Neuron (in vitro differentiated cells): ENCODE measurements at regions not wholly inside any gene's neighbourhood (a gene's known extent, or its start where the extent isn't known, plus 50 kb on each side); places are given as distances from the start of the nearest gene placed in this dataset.

Source experiments
- H2AFZ ChIP-seq: one replicate; pipeline ENCODE4 v1.6.1; 2013; ENCODE audit warnings: low read depth, mild to moderate bottlenecking, inconsistent platforms, low read length, moderate library complexity
- H3K27me3 ChIP-seq: one replicate; pipeline ENCODE4 v1.6.1; 2013; ENCODE audit warnings: low read length; ENCODE audit not compliant: insufficient read depth
- H3K36me3 ChIP-seq: one replicate; pipeline ENCODE4 v1.6.1; 2013; ENCODE audit warnings: low read length; ENCODE audit not compliant: insufficient read depth
- H3K4me1 ChIP-seq: one replicate; pipeline ENCODE4 v1.6.1; 2013; ENCODE audit warnings: low read length; ENCODE audit not compliant: insufficient read depth
- H3K4me3 ChIP-seq: 2 replicates; pipeline ENCODE4 v1.5.1; 2013; ENCODE audit warnings: mild to moderate bottlenecking, low read length, moderate library complexity
- H3K9me3 ChIP-seq: one replicate; pipeline ENCODE4 v1.6.1; 2013; ENCODE audit warnings: low read length

DNA sequence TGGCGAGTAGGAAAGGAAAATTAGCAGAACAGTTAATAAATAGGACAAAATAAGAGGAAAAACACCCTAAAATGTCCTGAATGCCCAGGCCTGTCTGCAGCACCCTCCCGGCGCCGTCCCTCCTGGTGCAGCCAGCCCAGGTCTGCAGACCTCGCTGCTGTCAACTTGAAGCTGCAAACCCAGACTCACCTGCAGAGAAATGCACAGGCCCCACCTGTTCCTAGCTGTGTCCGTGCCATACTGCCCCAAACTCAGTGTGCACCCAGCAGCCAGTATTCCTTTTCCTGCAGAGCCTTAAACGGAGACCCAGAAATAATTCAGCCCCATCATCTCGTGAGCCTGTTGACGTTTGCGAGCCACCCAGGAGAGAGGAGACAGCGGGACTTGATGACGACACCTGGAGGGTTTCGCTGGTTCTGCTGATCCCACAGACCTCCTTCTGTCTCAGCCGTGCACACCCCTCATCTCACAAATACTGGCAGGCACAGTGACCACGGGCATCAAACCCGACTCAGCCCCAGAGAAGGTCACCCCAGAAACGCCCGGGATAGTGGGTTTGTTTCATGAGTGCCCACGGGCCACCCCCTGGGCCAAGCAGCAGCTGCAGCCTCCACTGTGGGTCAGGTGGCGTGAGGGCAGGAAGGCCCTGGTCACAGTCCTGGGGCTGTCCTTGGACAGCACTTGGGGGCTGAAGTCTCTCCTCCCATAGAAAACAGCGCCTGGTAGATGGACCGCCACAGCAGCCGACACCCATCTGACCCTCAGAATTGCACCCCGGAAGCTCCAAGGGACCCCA is 239.5 kb upstream of the SALL3 start:
- Histone ChIP-seq H3K27me3 (no peaks in the 10 kb centered on the region), H3K4me1 (no peaks in the 10 kb centered on the region), H3K36me3 (no peaks in the 10 kb centered on the region), H3K4me3 (no peak overlapping the region), H3K9me3 (no peaks in the 10 kb centered on the region), H2AFZ (no peak overlapping the region)

DNA sequence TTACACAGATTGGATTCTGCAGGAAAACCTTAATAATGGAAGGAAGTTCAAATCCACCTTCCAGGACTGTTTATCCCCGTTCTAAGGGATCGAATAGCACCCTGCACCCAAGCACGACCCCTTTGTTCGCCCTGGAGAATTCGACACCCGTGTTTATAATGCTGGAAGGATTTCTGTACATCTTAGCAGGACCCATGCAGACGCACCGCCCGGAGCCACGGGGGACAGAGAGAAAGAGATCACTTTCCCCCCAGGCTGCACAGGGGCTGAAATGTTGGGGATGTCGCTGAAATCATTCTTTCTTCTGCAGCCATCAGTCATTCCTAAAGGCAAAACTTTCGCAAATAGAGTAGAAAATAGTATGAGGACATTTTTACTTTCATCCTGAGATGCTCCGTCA is 238.7 kb upstream of the SALL3 start:
- Histone ChIP-seq H3K4me3 (no peak overlapping the region), H3K36me3 (no peaks in the 10 kb centered on the region), H2AFZ (no peak overlapping the region), H3K9me3 (no peaks in the 10 kb centered on the region), H3K4me1 (no peaks in the 10 kb centered on the region), H3K27me3 (no peaks in the 10 kb centered on the region)

DNA sequence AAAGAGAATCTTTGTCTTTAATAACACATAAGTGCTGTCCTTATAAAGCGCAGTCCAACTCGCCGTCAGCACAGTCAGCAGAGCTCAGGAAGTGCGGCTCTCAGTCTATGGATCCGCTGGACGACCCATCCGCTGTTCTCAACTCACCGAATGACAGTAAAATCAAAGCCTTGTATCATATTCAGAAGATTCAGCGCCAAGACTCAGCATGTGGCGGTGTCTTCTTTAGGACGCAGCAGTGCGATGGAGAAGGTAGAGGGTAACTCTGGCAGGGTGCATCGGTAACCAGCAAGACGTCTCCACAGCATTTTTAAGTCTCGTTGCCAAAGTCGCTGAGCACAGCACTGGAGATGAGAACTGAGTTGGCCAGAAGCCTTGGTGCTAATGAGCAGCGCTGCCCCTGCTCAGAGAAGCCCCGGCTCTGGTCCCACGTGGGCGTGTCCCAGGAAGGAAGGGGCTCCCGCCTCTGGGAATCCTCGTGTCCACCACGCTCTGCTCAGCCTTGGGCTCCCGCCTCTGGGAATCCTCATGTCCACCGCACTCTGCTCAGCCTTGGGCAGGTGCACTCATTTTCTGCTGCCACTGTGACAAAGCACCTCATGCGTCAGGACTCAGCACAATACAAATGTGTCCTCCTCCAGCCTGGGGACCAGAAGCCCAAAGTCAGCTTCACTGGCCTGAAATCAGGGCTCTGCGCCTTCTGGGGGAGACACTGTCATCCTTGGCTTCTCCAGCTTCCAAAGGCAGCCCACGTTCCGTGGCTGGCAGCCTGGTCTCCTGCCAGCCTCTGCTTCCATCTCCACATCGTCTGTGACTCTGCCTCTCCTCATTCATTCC is 238.0 kb upstream of the SALL3 start:
- Histone ChIP-seq H2AFZ (no peak overlapping the region), H3K4me1 (no peaks in the 10 kb centered on the region), H3K4me3 (no peak overlapping the region), H3K27me3 (no peaks in the 10 kb centered on the region), H3K9me3 (no peaks in the 10 kb centered on the region), H3K36me3 (no peaks in the 10 kb centered on the region)

DNA sequence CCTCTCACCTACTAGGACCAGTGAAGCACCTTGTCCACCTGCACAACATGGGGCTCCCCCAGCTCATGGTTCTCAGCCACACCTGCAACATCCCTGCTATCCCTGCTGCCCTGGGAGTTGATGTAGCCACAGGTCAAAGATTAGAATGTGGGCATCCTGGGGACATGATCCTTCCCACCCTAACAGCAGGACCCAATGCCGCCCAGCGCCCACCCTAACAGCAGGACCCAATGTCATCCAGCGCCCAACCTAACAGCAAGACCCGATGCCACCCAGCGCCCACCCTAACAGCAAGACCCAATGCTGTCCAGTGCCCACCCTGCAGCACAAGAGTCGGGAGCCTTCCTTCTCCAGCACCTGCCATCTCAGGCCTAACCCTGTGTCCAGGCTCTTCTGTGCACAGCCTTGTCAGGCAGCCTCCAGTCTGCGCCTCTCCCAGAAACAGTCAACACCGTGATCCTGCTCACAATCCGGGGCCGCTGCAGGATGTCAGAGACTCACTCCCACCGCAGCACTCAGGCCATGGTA is 237.3 kb upstream of the SALL3 start:
- no peak overlapping the region for H2AFZ ChIP-seq
- no peaks in the 10 kb centered on the region for H3K9me3 ChIP-seq
- no peaks in the 10 kb centered on the region for H3K36me3 ChIP-seq
- no peak overlapping the region for H3K4me3 ChIP-seq
- no peaks in the 10 kb centered on the region for H3K4me1 ChIP-seq
- H3K27me3 ChIP-seq = no peaks in the 10 kb centered on the region

DNA sequence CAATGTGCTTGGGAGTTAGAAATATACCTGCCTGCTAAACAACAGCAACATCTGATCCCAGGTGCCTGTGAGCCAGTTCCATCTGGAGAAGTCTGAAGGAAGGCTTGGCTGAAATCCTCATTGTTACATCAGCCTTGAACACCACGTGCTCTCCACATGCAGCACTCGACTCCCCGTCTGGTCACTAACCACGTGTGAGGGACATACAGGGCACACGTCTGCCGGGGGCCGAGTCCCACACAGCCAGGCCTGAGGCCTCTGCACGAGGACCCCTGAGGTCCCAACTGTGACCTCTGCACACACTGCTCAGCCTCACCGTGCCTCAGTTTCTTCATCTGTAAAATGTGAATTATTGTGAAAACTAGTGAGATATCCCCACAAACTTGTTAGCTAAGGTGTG is 236.5 kb upstream of the SALL3 start:
- H3K9me3 ChIP-seq = no peaks in the 10 kb centered on the region
- H3K36me3 ChIP-seq = no peaks in the 10 kb centered on the region
- H3K4me1 ChIP-seq = no peaks in the 10 kb centered on the region
- H2AFZ ChIP-seq = no peak overlapping the region
- no peak overlapping the region for H3K4me3 ChIP-seq
- H3K27me3 ChIP-seq = no peaks in the 10 kb centered on the region

DNA sequence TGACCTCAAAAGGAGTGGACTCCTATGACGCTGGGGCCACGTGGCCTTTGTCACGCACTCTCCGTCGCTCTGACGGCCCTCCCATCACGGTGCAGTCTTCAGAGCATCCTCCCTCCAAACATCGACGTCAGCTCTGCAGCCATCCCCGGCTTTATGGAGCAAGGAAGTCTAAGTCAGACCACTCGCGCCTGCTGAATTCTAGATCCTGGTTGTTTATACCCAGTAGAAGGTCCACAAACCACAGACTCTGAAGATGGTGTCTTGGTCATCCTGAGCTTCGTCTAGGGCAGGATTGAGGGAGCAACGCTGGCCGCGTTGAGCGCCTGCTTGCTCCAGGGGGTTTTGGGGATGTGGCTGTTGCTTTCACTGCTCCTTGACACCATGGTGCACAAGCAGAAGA is 228.0 kb upstream of the SALL3 start:
- no peak overlapping the region for H2AFZ ChIP-seq
- H3K4me1 ChIP-seq = no peaks in the 10 kb centered on the region
- no peaks in the 10 kb centered on the region for H3K27me3 ChIP-seq
- H3K9me3 ChIP-seq = no peaks in the 10 kb centered on the region
- no peaks in the 10 kb centered on the region for H3K36me3 ChIP-seq
- H3K4me3 ChIP-seq = no peak overlapping the region

DNA sequence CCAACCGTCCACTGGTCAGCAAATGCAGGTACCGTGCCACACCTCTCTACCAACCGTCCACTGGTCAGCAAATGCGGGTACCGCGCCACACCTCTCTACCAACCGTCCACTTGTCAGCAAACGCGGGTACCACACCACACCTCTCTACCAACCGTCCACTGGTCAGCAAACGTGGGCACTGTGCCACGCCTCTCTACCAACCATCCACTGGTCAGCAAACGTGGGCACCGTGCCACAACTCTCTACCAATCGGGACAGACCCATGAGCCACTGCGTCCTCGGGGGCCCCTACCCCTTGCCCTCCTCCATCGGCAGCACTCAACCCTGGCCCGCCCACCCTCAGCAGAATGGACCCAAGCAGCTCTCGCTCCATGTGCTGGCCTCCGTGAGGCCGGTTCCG is 226.4 kb upstream of the SALL3 start:
- Histone ChIP-seq H2AFZ (no peak overlapping the region), H3K36me3 (no peaks in the 10 kb centered on the region), H3K4me3 (no peak overlapping the region), H3K27me3 (no peaks in the 10 kb centered on the region), H3K9me3 (no peaks in the 10 kb centered on the region), H3K4me1 (no peaks in the 10 kb centered on the region)

DNA sequence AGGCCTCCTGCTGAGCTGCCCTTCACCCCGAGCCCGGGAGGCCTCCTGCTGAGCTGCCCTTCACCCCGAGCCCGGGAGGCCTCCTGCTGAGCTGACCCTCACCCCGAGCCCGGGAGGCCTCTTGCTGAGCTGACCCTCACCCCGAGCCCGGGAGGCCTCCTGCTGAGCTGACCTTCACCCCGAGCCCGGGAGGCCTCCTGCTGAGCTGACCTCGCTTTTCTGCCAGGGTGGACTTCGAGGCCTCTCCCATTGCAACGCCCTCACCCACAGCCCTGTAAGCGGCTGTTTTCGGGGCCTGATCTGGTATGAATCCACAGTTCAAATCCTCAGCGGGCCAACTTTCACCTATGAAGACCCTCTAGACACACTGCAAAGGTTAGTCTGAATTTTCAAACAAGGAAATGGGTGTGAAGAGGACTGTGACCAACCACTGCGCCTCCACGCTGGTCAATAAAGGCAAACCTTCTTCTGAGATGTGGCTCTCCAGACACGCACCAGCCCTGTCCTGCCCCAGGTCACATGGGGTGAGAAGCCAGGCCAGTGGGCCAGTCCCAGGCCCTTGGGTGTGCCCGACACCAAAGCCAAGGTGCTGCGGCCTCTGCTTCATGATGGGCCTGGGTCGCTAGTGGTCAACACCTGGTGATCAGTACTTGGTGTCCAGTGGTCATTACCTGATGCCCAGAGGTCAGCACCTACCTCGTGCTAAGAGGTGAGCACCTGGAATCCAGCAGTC is 225.1 kb upstream of the SALL3 start:
- Histone ChIP-seq H3K36me3 (no peaks in the 10 kb centered on the region), H3K4me1 (no peaks in the 10 kb centered on the region), H3K27me3 (no peaks in the 10 kb centered on the region), H3K9me3 (no peaks in the 10 kb centered on the region), H3K4me3 (no peak overlapping the region), H2AFZ (no peak overlapping the region)

DNA sequence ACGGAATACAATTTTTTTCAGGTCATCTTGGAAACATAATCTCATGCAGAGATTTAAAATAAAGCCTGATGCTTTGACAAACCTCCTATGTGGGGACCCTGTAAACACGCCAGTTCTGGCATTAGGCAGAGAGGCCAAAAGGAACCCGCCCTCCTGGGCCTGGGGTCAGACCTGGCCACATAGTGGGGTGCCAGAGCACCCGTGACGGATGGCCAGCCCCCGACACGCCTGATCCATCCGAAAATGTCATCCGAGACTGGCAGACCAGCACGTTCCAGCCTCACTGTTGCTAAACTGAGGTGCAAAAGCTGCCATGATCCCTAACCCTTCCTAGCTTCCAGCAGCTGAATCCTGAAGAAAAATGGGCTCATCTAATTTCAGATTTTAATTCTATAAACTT is 222.6 kb upstream of the SALL3 start:
- H3K9me3 ChIP-seq = no peaks in the 10 kb centered on the region
- no peak overlapping the region for H2AFZ ChIP-seq
- no peaks in the 10 kb centered on the region for H3K4me1 ChIP-seq
- no peak overlapping the region for H3K4me3 ChIP-seq
- no peaks in the 10 kb centered on the region for H3K36me3 ChIP-seq
- H3K27me3 ChIP-seq = no peaks in the 10 kb centered on the region

DNA sequence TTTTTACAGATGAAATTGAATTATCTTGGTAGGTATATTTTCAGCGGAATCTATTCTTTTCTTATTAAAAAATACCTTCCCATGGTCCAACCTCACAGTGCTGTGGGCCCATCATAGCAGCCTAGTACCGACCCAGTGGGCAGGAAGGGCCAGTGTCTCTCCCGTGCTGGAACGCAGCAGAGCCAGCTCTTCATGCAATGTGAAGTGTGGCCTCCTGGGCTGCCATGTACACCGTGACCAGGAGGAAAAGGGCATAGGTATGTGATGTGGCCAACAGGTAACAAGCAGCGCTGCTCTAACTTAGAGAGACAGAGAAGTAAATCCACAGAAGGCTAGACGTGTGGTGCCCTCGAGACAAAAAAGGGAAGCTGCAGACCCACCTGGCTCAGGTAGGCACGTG is 221.1 kb upstream of the SALL3 start:
- no peak overlapping the region for H2AFZ ChIP-seq
- no peak overlapping the region for H3K4me3 ChIP-seq
- H3K36me3 ChIP-seq = no peaks in the 10 kb centered on the region

DNA sequence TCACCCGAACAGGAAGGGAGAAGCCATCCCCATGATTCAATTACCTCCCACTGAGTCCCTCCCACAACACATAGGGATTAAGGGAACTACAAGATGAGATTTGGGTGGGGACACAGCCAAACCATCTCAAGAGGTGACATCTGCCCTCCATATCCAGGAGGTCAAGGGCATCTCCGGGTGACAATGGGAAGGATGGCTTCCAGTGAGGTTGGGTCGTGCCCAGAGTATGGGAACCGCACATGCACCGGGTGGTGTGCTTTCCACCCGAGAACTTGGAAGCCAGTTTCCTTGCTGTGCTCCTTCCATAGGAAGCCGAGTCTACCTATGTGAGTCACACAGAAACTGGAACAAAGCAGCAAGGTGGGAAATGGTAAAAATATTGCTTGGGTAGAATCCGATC is 216.9 kb upstream of the SALL3 start:
- Histone ChIP-seq H3K9me3 (no peaks in the 10 kb centered on the region), H3K4me1 (no peaks in the 10 kb centered on the region), H2AFZ (no peak overlapping the region), H3K27me3 (peaks cover 15% of the 10 kb centered on the region), H3K36me3 (no peaks in the 10 kb centered on the region), H3K4me3 (no peak overlapping the region)

More for the DNA sequence above, 221.1 kb upstream of the SALL3 start:
- H3K4me1 ChIP-seq = no peaks in the 10 kb centered on the region
- H3K9me3 ChIP-seq = no peaks in the 10 kb centered on the region
- H3K27me3 ChIP-seq = no peaks in the 10 kb centered on the region

DNA sequence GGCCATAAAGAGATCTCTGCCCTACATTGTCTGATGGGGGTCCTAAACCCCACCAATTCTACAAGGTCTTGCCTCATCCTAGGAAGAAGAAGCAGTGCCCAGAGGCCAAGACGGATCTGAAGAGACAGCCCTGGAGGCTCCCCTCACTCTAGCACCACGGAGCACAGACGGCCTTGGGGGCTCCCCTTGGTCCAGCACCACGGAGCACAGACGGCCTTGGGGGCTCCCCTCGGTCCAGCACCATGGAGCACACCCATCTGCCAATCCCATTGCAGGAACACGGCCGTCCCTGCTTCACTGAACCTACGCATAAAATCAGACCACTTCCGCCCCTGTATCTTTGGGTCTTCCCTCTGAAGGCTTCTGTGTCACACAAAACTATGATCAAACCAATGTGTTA is 215.1 kb upstream of the SALL3 start:
- Histone ChIP-seq H3K4me3 (no peak overlapping the region), H3K27me3 (peaks cover 23% of the 10 kb centered on the region), H3K4me1 (no peaks in the 10 kb centered on the region), H3K9me3 (no peaks in the 10 kb centered on the region), H2AFZ (no peak overlapping the region), H3K36me3 (no peaks in the 10 kb centered on the region)

DNA sequence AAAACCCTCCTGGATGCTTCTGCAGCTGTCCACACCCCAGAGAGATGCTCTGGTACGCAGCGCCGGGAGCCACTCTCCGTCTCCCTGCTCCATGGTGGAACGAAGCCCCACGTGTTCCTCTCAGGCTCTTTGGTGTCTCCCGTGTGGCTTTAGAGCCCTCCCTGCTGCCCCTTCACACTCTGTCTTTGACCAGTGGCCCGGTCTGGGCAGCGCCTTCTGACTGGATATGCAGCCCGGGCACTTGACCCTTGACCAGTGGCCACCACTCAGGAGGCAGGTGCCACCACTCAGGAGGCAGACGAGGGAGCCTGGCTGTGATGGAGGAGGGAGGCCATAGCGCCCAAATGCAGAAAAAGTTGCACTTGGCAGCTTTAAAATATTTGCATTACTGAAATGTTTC is 214.5 kb upstream of the SALL3 start:
- H3K4me3 ChIP-seq = no peak overlapping the region
- peaks cover 23% of the 10 kb centered on the region for H3K27me3 ChIP-seq
- H3K36me3 ChIP-seq = no peaks in the 10 kb centered on the region
- no peaks in the 10 kb centered on the region for H3K4me1 ChIP-seq
- no peaks in the 10 kb centered on the region for H3K9me3 ChIP-seq
- H2AFZ ChIP-seq = no peak overlapping the region
